Glutamatergic neuron (in vitro differentiated cells): ENCODE measurements at regions not wholly inside any gene's neighbourhood (a gene's known extent, or its start where the extent isn't known, plus 50 kb on each side); places are given as distances from the start of the nearest gene placed in this dataset.

Source experiments
- DNase-seq: peaks from one replicate; pipeline ENCODE4 v3.0.0; 2022
- H3K27ac Mint-ChIP-seq: one replicate; pipeline ENCODE4 v1.8.0; 2020; ENCODE audit warnings: mild to moderate bottlenecking, mixed read lengths, inconsistent platforms; ENCODE audit not compliant: unreplicated experiment
- H3K27me3 Mint-ChIP-seq: one replicate; pipeline ENCODE4 v1.8.0; 2020; ENCODE audit warnings: mild to moderate bottlenecking, moderate library complexity, mixed read lengths, inconsistent platforms; ENCODE audit not compliant: unreplicated experiment
- H3K36me3 Mint-ChIP-seq: one replicate; pipeline ENCODE4 v1.8.0; 2020; ENCODE audit warnings: mild to moderate bottlenecking, mixed read lengths, inconsistent platforms; ENCODE audit not compliant: unreplicated experiment
- H3K4me1 Mint-ChIP-seq: one replicate; pipeline ENCODE4 v1.8.0; 2020; ENCODE audit warnings: mild to moderate bottlenecking, low read depth, mixed read lengths, inconsistent platforms; ENCODE audit not compliant: unreplicated experiment
- H3K4me3 Mint-ChIP-seq: one replicate; pipeline ENCODE4 v1.8.0; 2020; ENCODE audit warnings: mild to moderate bottlenecking, mixed read lengths, inconsistent platforms; ENCODE audit not compliant: unreplicated experiment
- H3K9me3 Mint-ChIP-seq: one replicate; pipeline ENCODE4 v1.8.0; 2020; ENCODE audit warnings: mild to moderate bottlenecking, moderate library complexity, mixed read lengths, inconsistent platforms; ENCODE audit not compliant: unreplicated experiment
- CTCF ChIP-seq: fragments of 200-600 bp; sonication (generic); IDR thresholded peaks from one replicate; pipeline ENCODE4 v1.5.0; 2021; ENCODE audit not compliant: partially characterized antibody, unreplicated experiment

- Mint-ChIP-seq H3K4me1 (no peaks in the 10 kb centered on the region), H3K27ac (no peak overlapping the region), H3K9me3 (no peaks in the 10 kb centered on the region)
Observed at GRCh38 chr21:24861471-24861870, 745.8 kb downstream of the MRPL39 start.

GRCh38 chr21:24856326-24856725 is 751.0 kb downstream of the MRPL39 start:
- no peak for TF ChIP-seq CTCF
- no peaks in the 10 kb centered on the region for H3K9me3 Mint-ChIP-seq
- H3K4me3 Mint-ChIP-seq: no peak overlapping the region
- H3K27me3 Mint-ChIP-seq: no peaks in the 10 kb centered on the region
- DNase-seq: no peak
- no peaks in the 10 kb centered on the region for H3K4me1 Mint-ChIP-seq
- no peaks in the 10 kb centered on the region for H3K36me3 Mint-ChIP-seq
- H3K27ac Mint-ChIP-seq: no peak overlapping the region

More at GRCh38 chr21:24861471-24861870, 745.8 kb downstream of the MRPL39 start:
- Mint-ChIP-seq H3K27me3 (no peaks in the 10 kb centered on the region), H3K36me3 (no peaks in the 10 kb centered on the region), H3K4me3 (no peak overlapping the region)
- TF ChIP-seq CTCF: no peak
- no peak for DNase-seq

GRCh38 chr21:24852610-24853195 is 754.6 kb downstream of the MRPL39 start:
- Mint-ChIP-seq H3K4me1 (no peaks in the 10 kb centered on the region), H3K27ac (no peak overlapping the region), H3K27me3 (no peaks in the 10 kb centered on the region), H3K4me3 (no peak overlapping the region), H3K36me3 (no peaks in the 10 kb centered on the region), H3K9me3 (no peaks in the 10 kb centered on the region)
- no peak for DNase-seq
- TF ChIP-seq CTCF: no peak

GRCh38 chr21:24850121-24850520 is 757.2 kb downstream of the MRPL39 start:
- no peaks in the 10 kb centered on the region for H3K36me3 Mint-ChIP-seq
- no peaks in the 10 kb centered on the region for H3K9me3 Mint-ChIP-seq
- H3K4me3 Mint-ChIP-seq: no peak overlapping the region
- H3K27me3 Mint-ChIP-seq: no peaks in the 10 kb centered on the region
- no peaks in the 10 kb centered on the region for H3K4me1 Mint-ChIP-seq
- DNase-seq: no peak
- no peak for TF ChIP-seq CTCF
- no peak overlapping the region for H3K27ac Mint-ChIP-seq

- no peak for DNase-seq
- no peak overlapping the region for H3K4me3 Mint-ChIP-seq
- no peaks in the 10 kb centered on the region for H3K4me1 Mint-ChIP-seq
- H3K36me3 Mint-ChIP-seq: no peaks in the 10 kb centered on the region
- no peaks in the 10 kb centered on the region for H3K27me3 Mint-ChIP-seq
- no peak for TF ChIP-seq CTCF
- no peaks in the 10 kb centered on the region for H3K9me3 Mint-ChIP-seq
- H3K27ac Mint-ChIP-seq: no peak overlapping the region
Observed at GRCh38 chr21:24844671-24845070, 762.6 kb downstream of the MRPL39 start.
